ENCODE measurements at regions not wholly inside any gene's neighbourhood (a gene's known extent, or its start where the extent isn't known, plus 50 kb on each side); places are given as distances from the start of the nearest gene placed in this dataset.

DNA sequence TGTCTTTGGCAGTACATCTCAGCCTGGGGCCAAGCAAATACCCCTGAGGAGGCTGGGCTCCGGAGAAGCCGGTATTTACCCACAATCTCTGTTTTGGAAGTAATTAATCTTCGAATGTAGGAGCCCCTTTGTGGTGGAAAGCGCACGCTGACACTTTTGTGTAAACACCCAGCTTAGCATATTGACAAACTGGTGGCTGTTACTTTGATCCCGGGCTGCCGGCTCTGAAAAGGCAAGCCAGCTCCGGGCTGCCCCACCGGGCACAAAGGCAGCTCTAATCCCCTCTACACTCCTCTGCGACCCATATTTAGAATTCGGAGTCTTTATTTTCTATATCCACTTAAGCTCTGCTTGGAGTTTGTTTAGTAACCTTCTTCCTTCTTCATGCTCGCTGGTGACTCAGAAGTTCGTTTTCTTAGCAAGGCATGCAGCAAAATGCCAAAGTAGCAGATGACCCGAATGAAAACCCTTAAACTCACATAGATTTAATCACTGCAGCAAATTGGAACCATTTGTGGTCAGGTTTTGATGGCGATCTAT is 144.0 kb upstream of the IRX3 start:
- TF ChIP-seq EZH2 (IDR thresholded peaks at IDR 0.05; ENCODE audit: insufficient read depth, poor library complexity, severe bottlenecking) (no peak), EZH2phosphoT487 (IDR thresholded peaks at IDR 0.05; ENCODE audit: insufficient read depth, low read depth) (no peak)

All from GM23248 (cell line).